AG09309 (cell line): ENCODE measurements at regions not wholly inside any gene's neighbourhood (a gene's known extent, or its start where the extent isn't known, plus 50 kb on each side); places are given as distances from the start of the nearest gene placed in this dataset.
"Not testable (repeated sequence)": the region's sequence is repeated elsewhere in the genome, so short reads cannot be mapped to it uniquely, and the experiment has no call there.

Experiments used
- DNase-seq: peaks from one replicate; pipeline ENCODE4 v3.0.0-alpha.2; 2010; ENCODE audit warnings: low read depth
- H3K4me3 ChIP-seq: 2 replicates; pipeline ENCODE4 v1.5.1; 2011; ENCODE audit warnings: mild to moderate bottlenecking, low read depth, low read length, moderate library complexity; ENCODE audit not compliant: control insufficient read depth
- CTCF ChIP-seq: IDR thresholded peaks from 2 replicates; pipeline ENCODE4 v1.5.1; 2011; ENCODE audit warnings: mild to moderate bottlenecking, low read depth, low read length, inconsistent platforms; ENCODE audit not compliant: insufficient read depth, control insufficient read depth; ENCODE audit errors: missing control alignments

GRCh38 chr4:148539387-148539786 is 97.2 kb upstream of the NR3C2 start:
- no peak for DNase-seq
- TF ChIP-seq CTCF: no peak

GRCh38 chr4:148533851-148534250 is 91.6 kb upstream of the NR3C2 start:
- not testable (repeated sequence) for DNase-seq

More at GRCh38 chr4:148539387-148539786, 97.2 kb upstream of the NR3C2 start:
- H3K4me3 ChIP-seq: no peak overlapping the region

GRCh38 chr4:148530114-148530513 is 87.9 kb upstream of the NR3C2 start:
- no peak for DNase-seq
- no peak for TF ChIP-seq CTCF
- H3K4me3 ChIP-seq: no peak overlapping the region

More at GRCh38 chr4:148533851-148534250, 91.6 kb upstream of the NR3C2 start:
- H3K4me3 ChIP-seq: not testable (repeated sequence)

GRCh38 chr4:148527571-148527970 is 85.4 kb upstream of the NR3C2 start:
- no peak overlapping the region for H3K4me3 ChIP-seq
- TF ChIP-seq CTCF: no peak
- no peak for DNase-seq

- TF ChIP-seq CTCF: no peak
- no peak for DNase-seq
- H3K4me3 ChIP-seq: no peak overlapping the region
Measured at GRCh38 chr4:148522995-148523394, 80.8 kb upstream of the NR3C2 start.

- no peak for DNase-seq
- no peak overlapping the region for H3K4me3 ChIP-seq
- no peak for TF ChIP-seq CTCF
Measured at GRCh38 chr4:148515248-148515647, 73.0 kb upstream of the NR3C2 start.

- no peak overlapping the region for H3K4me3 ChIP-seq
- no peak for TF ChIP-seq CTCF
- no peak for DNase-seq
Measured at GRCh38 chr4:148514581-148514980, 72.4 kb upstream of the NR3C2 start.
